HG03469 (cell line): ENCODE measurements at regions not wholly inside any gene's neighbourhood (a gene's known extent, or its start where the extent isn't known, plus 50 kb on each side); places are given as distances from the start of the nearest gene placed in this dataset.
"Not testable (repeated sequence)": the region's sequence is repeated elsewhere in the genome, so short reads cannot be mapped to it uniquely, and the experiment has no call there.

ENCODE experiments used
- ATAC-seq: cut with Tn5 transposase; IDR thresholded peaks from one replicate; pipeline ENCODE4 v1.9.1; 2021; ENCODE audit warnings: mild to moderate bottlenecking, moderate library complexity, moderate number of reproducible peaks; ENCODE audit not compliant: unreplicated experiment

GRCh38 chr4:154982187-154983047, 201.3 kb downstream of the RBM46 start:
- no peak for ATAC-seq

- no peak for ATAC-seq
Observed at GRCh38 chr4:154983714-154984113, 202.6 kb downstream of the RBM46 start.

GRCh38 chr4:154984148-154984547, 203.1 kb downstream of the RBM46 start:
- peak; percentile 99 for ATAC-seq

GRCh38 chr4:154984616-154985015, 203.5 kb downstream of the RBM46 start:
- ATAC-seq, result no peak

- ATAC-seq, result no peak
Observed at GRCh38 chr4:154985673-154986072, 204.6 kb downstream of the RBM46 start.

GRCh38 chr4:154988511-154988910, 207.4 kb downstream of the RBM46 start:
- no peak for ATAC-seq

GRCh38 chr4:154989511-154989910, 208.4 kb downstream of the RBM46 start:
- ATAC-seq, result no peak

GRCh38 chr4:154997866-154998265, 210.6 kb upstream of the NPY2R start:
- ATAC-seq, result not testable (repeated sequence)

- no peak for ATAC-seq
Observed at GRCh38 chr4:154998284-154998683, 210.2 kb upstream of the NPY2R start.

- ATAC-seq, result no peak
Observed at GRCh38 chr4:154998773-154999172, 209.7 kb upstream of the NPY2R start.

GRCh38 chr4:154999950-155000578, 208.4 kb upstream of the NPY2R start:
- no peak for ATAC-seq

GRCh38 chr4:155001251-155001650, 207.2 kb upstream of the NPY2R start:
- no peak for ATAC-seq

- ATAC-seq, result no peak
Observed at GRCh38 chr4:155005395-155006090, 202.9 kb upstream of the NPY2R start.

GRCh38 chr4:155007660-155008176, 200.7 kb upstream of the NPY2R start:
- no peak for ATAC-seq

- no peak for ATAC-seq
Observed at GRCh38 chr4:155008389-155008788, 200.0 kb upstream of the NPY2R start.

- ATAC-seq, result no peak
Observed at GRCh38 chr4:155009288-155009687, 199.1 kb upstream of the NPY2R start.

- no peak for ATAC-seq
Observed at GRCh38 chr4:155010376-155010775, 198.1 kb upstream of the NPY2R start.

GRCh38 chr4:155011163-155011780, 197.2 kb upstream of the NPY2R start:
- no peak for ATAC-seq

GRCh38 chr4:155012469-155012868, 196.0 kb upstream of the NPY2R start:
- ATAC-seq, result no peak

GRCh38 chr4:155017426-155017825, 191.0 kb upstream of the NPY2R start:
- no peak for ATAC-seq
